Panc1 (cell line): ENCODE measurements at regions not wholly inside any gene's neighbourhood (a gene's known extent, or its start where the extent isn't known, plus 50 kb on each side); places are given as distances from the start of the nearest gene placed in this dataset.

Source experiments
- ATAC-seq: fragments of 200-7000 bp; cut with Tn5 transposase; 2 replicates; pipeline ENCODE4 v1.9.1; 2020; ENCODE audit warnings: mild to moderate bottlenecking, moderate library complexity
- BruUV-seq: library from RNA; stranded (reverse); fragments of 400-500 nt; replicated peaks from 2 replicates; lab custom pipeline; 2021; lab: Mats Ljungman, UMichigan
- CTCF ChIA-PET: fragments of 300-600 bp; sonication (Branson Sonifier 250); formaldehyde crosslinking; loops from one replicate; lab custom pipeline; 2022; ENCODE audit warnings: antibody characterized with exemption; lab: Charles Lee
- POLR2A ChIA-PET: fragments of 300-600 bp; sonication (Branson Sonifier 250); formaldehyde crosslinking; loops from one replicate; lab custom pipeline; 2022; ENCODE audit warnings: antibody characterized with exemption; lab: Charles Lee
- DNase-seq: peaks from one replicate; pipeline ENCODE4 v3.0.0-alpha.2; 2010; ENCODE audit warnings: low read depth, low spot score
- H3K27ac ChIP-seq: 2 replicates; pipeline ENCODE4 v1.5.1; 2011; ENCODE audit warnings: mild to moderate bottlenecking, low read length, inconsistent platforms
- H3K27me3 ChIP-seq: fragments of 200-500 bp; sonication (Bioruptor generic); 2 replicates; pipeline ENCODE4 v1.6.0; 2014; ENCODE audit warnings: low read length, inconsistent platforms; ENCODE audit not compliant: control insufficient read depth, insufficient read depth
- H3K36me3 ChIP-seq: fragments of 200-500 bp; sonication (Bioruptor generic); 2 replicates; pipeline ENCODE4 v1.5.1; 2014; ENCODE audit warnings: inconsistent platforms, mild to moderate bottlenecking, low read length, moderate library complexity; ENCODE audit not compliant: control insufficient read depth, insufficient read depth
- H3K4me1 ChIP-seq: 2 replicates; pipeline ENCODE4 v1.5.1; 2011; ENCODE audit warnings: inconsistent platforms, mild to moderate bottlenecking, low read length, moderate library complexity; ENCODE audit not compliant: control insufficient read depth, insufficient read depth
- H3K4me3 ChIP-seq, 2 experiments: 2 replicates each; pipeline ENCODE4 v1.5.1; 2011 to 2012; ENCODE audit warnings: low read depth in 2 of 2, low read length in 2 of 2, mild to moderate bottlenecking in 2 of 2, inconsistent platforms in 1 of 2, moderate library complexity in 1 of 2
- H3K9me3 ChIP-seq: fragments of 200-500 bp; sonication (Bioruptor generic); 2 replicates; pipeline ENCODE4 v1.5.1; 2014; ENCODE audit warnings: low read depth, mild to moderate bottlenecking, inconsistent platforms, low read length, moderate library complexity; ENCODE audit not compliant: control insufficient read depth, insufficient read depth
- POLR2AphosphoS5 ChIP-seq: IDR thresholded peaks from 2 replicates; pipeline ENCODE4 v1.6.1; 2012; ENCODE audit warnings: mild to moderate bottlenecking, low read depth, low read length, moderate library complexity
- SIN3A ChIP-seq: IDR thresholded peaks from 2 replicates; pipeline ENCODE4 v1.6.1; 2012; ENCODE audit warnings: low read depth, mild to moderate bottlenecking, low read length, moderate library complexity, borderline replicate concordance; ENCODE audit not compliant: insufficient read depth
- TCF7L2 ChIP-seq: IDR thresholded peaks from 2 replicates; pipeline ENCODE4 v1.6.1; 2011; ENCODE audit warnings: mild to moderate bottlenecking, low read depth, low read length, inconsistent platforms
- in situ Hi-C: cut with HindIII; loops from 2 replicates; pipeline ENCODE4 v1.10.0; 2016; ENCODE audit warnings: low sequenced_read_pairs, low pct_unique_long_range_greater_than_20kb
- intact Hi-C: fragments of 100-400 bp; cut with micrococcal nuclease; formaldehyde crosslinking; loops from one replicate; pipeline ENCODE4 v1.10.0; 2022; ENCODE audit not compliant: unreplicated experiment
- TF ChIP-seq, protein P1 (sequence below): fragments of 450-650 bp; IDR thresholded peaks from 2 replicates; pipeline ENCODE4 v1.5.1; 2017; ENCODE audit warnings: mild to moderate bottlenecking
- TF ChIP-seq, protein P2 (sequence below), 2 experiments: IDR thresholded peaks; 2 replicates each; pipeline ENCODE4 v1.6.1; 2011 to 2012; ENCODE audit warnings: low read depth in 2 of 2, control low read depth in 1 of 2, low read length in 1 of 2, mild to moderate bottlenecking in 1 of 2, moderate library complexity in 1 of 2; ENCODE audit not compliant: insufficient read depth in 1 of 2

DNA sequence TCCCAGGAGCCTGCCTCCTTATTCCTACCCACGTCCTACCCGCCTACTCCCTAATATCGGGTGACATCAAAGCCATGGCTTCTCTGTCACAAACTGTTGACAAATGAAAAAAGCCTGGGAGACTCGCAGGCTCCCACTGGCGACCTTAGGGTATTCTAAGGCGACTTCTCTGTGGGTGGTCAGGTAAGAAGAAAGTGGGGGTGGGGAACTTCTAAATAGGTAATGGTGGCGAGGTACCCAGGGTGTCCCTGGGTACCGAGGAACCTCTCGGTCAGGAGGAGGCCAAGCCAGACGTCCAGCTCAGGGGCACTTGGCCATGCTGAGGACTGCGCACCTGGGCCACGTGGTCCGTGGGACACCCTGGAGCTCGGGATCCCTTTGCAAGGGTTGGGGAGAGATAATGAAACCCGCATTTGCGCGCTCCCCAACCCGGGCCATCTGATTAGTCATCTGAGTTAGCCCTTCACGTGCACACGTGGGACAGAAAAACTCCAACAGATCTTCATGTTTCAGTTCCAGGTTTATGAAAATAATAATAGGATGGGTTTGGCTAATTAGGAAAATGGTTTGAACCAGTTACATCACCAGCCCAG, 78.2 kb downstream of the NR2F2 start:
- H3K27me3 ChIP-seq, result peaks cover 39% of the 10 kb centered on the region
- in situ Hi-C loops, result no loop called here

DNA sequence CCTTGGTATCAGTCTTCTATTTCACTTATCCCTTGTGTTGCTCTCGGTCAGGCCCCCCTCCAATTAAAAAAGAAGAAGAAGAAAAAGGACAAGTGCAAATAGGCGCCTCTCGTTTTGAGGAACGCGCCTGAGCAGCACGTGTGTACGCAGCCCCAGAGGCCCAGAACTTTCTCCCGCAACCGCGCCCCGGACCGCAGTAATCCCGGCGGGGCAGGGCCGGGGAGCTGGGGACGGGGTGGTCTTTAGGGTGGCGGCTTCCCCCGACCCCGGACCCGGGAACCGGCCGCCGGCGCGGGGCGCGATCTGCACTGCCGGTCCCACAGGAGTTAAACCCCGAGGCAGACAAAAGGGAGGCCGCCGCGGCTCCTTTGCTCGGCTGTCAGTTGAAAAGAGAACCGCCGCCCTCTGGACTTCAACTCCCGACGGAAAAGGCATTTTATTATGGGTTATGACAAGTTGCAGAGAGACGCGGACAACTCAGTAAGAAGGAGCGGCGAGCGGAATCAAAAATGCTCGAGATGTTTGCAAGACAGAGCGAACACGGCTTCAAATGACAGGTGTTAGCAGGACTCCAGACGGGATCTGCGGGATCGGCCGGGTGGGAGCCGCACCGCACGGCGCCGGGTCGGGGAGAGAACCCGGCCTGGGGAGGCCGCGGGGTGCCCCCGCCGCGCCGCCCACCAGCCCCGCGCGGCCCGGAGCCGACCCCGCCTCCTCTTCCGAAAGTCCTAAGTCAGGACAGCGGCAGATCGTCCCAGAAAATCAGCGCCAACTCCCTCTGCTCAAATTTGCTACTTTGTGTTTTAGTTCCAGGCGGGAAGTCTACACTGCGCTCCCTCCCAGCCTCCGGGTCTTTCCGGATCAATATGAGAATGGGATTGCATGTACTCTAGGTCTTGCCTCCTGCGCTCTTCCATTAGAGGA, 79.0 kb downstream of the NR2F2 start:
- Histone ChIP-seq H3K36me3 (no peaks in the 10 kb centered on the region), H3K9me3 (no peaks in the 10 kb centered on the region), H3K4me3 (peak overlapping the region; percentile 25 to 29), H3K4me1 (0 out of 2 replicates have a peak, but pooled peaks cover 3% of the 10 kb centered on the region), H3K27ac (no peak overlapping the region), H3K27me3 (peaks cover 39% of the 10 kb centered on the region)
- ChIA-PET POLR2A (no interaction called here), CTCF (no interaction called here)
- no TSS peak for BruUV-seq
- TF ChIP-seq, protein P1, sequence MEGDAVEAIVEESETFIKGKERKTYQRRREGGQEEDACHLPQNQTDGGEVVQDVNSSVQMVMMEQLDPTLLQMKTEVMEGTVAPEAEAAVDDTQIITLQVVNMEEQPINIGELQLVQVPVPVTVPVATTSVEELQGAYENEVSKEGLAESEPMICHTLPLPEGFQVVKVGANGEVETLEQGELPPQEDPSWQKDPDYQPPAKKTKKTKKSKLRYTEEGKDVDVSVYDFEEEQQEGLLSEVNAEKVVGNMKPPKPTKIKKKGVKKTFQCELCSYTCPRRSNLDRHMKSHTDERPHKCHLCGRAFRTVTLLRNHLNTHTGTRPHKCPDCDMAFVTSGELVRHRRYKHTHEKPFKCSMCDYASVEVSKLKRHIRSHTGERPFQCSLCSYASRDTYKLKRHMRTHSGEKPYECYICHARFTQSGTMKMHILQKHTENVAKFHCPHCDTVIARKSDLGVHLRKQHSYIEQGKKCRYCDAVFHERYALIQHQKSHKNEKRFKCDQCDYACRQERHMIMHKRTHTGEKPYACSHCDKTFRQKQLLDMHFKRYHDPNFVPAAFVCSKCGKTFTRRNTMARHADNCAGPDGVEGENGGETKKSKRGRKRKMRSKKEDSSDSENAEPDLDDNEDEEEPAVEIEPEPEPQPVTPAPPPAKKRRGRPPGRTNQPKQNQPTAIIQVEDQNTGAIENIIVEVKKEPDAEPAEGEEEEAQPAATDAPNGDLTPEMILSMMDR, result no peak
- peak; percentile 61 for TF ChIP-seq TCF7L2
- DNase-seq (no peak), ATAC-seq (peak; percentile 73)
- in situ Hi-C loops, result no loop called here
- intact Hi-C loops, result no loop called here

More for the DNA sequence above, 78.2 kb downstream of the NR2F2 start:
- intact Hi-C loops, result no loop called here
- ChIA-PET POLR2A (no interaction called here), CTCF (no interaction called here)
- Histone ChIP-seq H3K36me3 (no peaks in the 10 kb centered on the region), H3K4me1 (0 out of 2 replicates have a peak, but pooled peaks cover 3% of the 10 kb centered on the region), H3K4me3 (no peak overlapping the region), H3K27ac (no peak overlapping the region), H3K9me3 (no peaks in the 10 kb centered on the region)
- DNase-seq, result no peak
- no TSS peak for BruUV-seq
- no peak for ATAC-seq
- TF ChIP-seq, protein P2, sequence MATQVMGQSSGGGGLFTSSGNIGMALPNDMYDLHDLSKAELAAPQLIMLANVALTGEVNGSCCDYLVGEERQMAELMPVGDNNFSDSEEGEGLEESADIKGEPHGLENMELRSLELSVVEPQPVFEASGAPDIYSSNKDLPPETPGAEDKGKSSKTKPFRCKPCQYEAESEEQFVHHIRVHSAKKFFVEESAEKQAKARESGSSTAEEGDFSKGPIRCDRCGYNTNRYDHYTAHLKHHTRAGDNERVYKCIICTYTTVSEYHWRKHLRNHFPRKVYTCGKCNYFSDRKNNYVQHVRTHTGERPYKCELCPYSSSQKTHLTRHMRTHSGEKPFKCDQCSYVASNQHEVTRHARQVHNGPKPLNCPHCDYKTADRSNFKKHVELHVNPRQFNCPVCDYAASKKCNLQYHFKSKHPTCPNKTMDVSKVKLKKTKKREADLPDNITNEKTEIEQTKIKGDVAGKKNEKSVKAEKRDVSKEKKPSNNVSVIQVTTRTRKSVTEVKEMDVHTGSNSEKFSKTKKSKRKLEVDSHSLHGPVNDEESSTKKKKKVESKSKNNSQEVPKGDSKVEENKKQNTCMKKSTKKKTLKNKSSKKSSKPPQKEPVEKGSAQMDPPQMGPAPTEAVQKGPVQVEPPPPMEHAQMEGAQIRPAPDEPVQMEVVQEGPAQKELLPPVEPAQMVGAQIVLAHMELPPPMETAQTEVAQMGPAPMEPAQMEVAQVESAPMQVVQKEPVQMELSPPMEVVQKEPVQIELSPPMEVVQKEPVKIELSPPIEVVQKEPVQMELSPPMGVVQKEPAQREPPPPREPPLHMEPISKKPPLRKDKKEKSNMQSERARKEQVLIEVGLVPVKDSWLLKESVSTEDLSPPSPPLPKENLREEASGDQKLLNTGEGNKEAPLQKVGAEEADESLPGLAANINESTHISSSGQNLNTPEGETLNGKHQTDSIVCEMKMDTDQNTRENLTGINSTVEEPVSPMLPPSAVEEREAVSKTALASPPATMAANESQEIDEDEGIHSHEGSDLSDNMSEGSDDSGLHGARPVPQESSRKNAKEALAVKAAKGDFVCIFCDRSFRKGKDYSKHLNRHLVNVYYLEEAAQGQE (IDR thresholded peaks at IDR 0.05; ENCODE audit: insufficient read depth in 1 of 2, low read depth in 2 of 2, low read length in 1 of 2), result no peak
- TF ChIP-seq, protein P1, result no peak
- TF ChIP-seq POLR2AphosphoS5, result no peak
- no peak for TF ChIP-seq TCF7L2
- TF ChIP-seq SIN3A, result no peak
